ACHN (cell line): ENCODE measurements at regions not wholly inside any gene's neighbourhood (a gene's known extent, or its start where the extent isn't known, plus 50 kb on each side); places are given as distances from the start of the nearest gene placed in this dataset.

Experiments used
- DNase-seq: peaks from one replicate; pipeline ENCODE4 v3.0.0-alpha.2; 2015
- in situ Hi-C: cut with HindIII; loops from 2 replicates; pipeline ENCODE4 v1.10.0; 2017; ENCODE audit warnings: low sequenced_read_pairs, low pct_ligation_motif_present, low pct_unique_long_range_greater_than_20kb

DNA sequence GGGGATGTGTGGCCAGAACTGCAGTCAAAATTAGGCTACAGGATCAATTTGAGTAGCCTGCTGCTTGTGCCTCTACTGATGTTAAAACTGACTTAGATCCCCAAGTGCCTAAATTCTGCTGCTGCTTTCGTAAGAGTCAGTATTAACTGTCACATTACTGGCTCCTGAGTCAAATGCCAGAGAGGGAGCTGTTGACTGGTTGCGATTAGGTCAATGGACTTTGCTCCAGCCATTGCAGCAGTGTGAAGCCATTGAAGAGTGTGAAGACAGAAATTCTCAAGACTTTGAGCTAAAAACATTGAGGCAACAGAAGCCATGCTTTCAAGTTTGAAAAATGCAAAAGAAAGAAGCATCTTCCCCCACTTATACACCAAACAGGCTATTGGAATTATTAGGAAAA, 151.1 kb upstream of the MITF start:
- in situ Hi-C loops: no loop called here
- DNase-seq: no peak

DNA sequence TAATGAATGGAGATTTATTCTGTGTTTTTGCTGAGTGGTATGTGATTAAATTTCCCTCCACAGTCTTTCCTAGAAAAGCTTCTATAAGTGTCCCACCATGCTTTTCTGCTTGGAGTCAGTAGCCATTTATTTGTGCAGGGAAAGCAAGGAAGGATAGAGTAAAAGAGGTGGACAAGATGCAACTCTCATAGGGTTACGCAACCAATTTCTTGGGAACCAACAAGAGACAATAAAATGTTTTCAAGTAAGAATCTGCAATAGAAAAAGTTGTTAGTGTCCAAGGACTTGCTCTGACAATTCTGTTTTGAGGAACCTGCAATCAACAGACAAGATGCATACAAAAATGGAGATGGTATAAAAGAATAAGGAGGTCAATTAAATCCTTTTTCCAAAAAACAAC, 153.8 kb upstream of the MITF start:
- in situ Hi-C loops: no loop called here
- DNase-seq: no peak

DNA sequence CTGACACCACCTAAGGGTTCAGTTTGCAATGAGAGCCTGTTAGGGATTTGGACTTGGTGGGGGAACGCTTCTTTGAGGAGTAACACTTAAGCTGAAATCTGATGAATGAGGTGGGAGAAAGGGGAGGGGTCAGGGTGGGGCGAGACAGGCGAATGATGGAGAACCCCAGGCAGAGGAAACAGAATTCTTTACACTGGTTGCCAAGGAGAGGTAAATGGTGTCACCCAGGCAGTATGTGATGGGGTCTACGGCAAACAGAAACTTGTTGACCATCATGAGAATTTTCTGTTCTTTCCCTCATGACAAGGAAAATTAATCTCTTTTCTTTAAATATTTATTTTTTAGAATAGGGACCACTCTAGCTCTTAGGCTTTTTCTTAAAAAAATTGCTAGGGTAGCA, 157.2 kb upstream of the MITF start:
- in situ Hi-C loops: no loop called here
- DNase-seq: no peak

DNA sequence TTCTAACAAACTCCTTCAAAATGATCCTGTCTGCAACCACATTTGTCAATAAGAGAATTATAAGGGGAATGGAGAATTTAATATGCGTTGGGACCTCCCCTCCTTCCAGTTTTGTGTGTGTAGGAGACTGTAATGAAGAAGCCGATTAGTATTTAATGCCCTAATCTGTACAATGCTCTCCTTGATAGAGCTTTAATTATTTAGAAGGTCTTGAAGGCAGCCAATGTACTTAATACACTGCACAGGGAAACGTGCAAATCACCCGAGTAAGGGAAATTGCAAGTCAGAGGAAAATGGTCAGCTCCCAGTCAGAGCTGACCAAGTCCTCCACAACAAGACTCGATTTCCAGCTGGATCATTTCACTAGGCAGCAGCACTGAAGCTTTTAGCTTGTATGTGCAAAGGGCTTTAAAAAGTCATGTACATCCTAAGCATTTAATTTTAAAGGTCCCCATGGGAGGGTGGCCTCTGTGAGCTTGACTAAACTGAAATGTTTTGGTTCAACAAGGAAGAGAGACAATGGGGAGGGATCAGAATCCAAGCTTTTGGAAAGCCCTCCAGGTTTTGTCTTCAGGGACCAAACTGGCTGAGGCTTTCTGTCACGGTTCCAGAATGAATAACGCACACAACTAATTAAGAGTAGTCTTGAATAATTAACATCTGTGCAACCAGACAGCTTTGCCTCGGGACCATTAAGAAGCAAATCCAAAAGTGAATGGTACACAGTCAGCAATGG, 159.8 kb upstream of the MITF start:
- in situ Hi-C loops: no loop called here

DNA sequence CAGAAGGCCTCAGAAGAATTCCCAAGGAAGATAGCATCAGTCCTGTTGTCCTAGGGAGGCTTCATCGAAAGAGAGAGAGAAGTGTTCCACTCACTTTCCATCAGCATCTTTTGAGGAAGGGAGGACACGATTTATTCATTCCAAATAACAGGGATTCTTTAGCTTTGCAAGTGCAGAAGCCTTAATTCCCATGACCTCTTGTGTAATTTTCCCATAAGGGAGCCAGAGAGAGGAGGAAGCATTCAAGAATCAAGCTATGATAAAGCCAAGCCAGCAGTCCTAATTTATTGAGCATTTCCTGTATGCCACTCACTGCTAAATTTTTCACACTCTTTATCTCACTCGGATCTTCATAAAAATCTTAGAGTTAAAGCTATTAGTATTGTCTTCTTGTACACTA, 169.7 kb upstream of the MITF start:
- DNase-seq: no peak
- in situ Hi-C loops: no loop called here

More for the DNA sequence above, 159.8 kb upstream of the MITF start:
- no peak for DNase-seq

DNA sequence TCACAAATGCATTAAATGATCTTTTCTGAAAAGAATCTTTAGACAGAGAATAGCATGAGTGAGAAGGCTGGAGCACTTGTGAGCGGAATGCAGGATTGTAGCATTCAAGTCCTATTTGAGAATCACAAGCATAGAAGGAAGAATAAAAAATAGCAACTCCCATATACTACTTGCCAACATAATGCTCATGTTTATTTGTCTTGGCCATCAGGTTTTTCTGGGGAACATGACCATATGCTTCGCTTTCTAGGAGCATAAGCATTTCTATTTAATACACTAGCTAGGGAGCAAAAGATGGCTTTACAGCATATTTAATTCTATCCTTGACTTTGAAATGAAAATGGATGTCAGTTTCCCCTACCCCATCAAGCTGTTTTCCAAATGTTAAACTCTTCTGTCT, 170.3 kb upstream of the MITF start:
- DNase-seq: no peak
- in situ Hi-C loops: no loop called here

DNA sequence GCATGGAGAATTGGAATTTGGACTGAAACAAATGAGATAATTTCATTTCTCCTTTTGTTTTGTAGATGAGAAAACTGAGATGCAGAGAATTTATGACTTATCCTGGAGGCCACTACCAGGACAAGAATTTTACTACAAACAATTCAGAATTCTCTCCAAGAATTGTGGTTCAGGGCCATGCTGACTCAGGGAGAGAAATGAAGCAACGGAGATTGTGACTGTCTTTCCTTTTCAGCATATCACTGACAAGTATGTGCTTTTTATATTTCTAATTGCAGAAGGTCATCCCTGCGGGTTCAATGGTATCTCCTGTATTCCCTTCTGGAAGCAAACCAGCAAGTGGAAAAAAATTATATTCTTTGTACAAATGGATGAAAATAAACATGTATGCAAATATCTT, 170.8 kb upstream of the MITF start:
- in situ Hi-C loops: no loop called here
- no peak for DNase-seq

DNA sequence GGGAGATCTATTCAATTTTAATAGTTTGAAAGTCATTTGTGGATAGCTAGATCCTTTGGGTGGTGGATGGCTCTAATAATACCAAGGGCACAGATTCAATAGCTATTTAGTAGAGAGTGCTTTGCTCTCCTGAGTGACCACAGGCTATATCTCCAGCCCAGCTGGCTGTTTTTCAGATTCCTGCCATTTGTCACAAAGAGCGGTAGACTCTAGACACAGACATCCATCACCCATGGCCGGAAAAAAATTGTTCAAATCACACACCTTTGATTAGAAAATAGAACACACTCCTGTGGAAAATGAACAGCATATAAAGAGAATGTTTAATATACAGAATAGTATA, 171.6 kb upstream of the MITF start:
- DNase-seq: no peak
- in situ Hi-C loops: no loop called here

DNA sequence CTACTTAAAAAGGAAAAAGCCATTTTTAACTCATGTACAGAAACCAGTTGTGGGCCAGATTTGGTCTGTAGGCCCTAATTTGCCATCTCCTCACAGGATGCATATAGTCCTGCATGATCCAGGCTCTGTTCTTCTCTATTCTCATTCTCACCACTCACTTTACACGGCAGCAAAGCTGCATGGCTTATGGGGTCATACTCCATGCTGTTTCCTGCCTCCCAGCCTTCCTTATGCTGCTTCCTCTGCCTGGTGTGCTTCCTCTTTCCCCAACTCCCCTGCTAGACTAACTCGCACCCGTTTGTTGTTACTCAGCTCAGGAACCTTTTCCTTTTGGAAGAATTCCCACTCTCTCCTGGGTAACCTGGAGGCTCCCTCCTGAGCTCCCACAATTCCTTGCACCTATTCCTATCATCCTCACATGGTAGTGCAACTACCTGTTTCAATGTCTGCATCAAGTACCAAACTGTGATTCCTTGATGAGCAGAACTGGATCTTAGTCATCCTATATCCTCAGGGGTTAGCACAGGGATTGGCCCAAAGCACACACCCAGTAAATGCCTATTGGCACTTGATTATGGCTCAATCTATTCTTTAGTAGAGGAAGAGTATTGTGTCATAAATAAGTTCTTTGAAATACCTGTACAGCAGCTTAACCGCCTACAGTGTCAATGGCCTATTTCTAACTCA, 172.1 kb upstream of the MITF start:
- no peak for DNase-seq
- in situ Hi-C loops: no loop called here

DNA sequence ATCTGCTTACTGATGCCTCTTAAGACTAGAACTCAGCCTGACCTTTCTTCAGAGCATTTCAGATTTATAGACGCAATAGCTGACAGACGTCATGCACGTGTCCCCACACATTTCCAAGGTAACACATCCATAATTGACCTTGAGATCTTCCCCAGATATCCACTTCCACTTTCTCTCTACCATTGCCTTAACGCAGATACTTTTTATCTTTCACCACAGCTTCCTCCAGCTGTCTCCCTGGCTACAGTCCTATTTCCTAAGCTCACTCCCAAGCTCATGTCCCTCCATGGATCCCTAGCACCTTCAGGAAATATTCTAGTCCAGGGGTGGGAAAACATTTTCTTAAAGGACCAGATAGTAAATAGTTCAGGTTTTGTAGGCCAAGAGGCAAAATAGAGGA, 173.0 kb upstream of the MITF start:
- in situ Hi-C loops: no loop called here

DNA sequence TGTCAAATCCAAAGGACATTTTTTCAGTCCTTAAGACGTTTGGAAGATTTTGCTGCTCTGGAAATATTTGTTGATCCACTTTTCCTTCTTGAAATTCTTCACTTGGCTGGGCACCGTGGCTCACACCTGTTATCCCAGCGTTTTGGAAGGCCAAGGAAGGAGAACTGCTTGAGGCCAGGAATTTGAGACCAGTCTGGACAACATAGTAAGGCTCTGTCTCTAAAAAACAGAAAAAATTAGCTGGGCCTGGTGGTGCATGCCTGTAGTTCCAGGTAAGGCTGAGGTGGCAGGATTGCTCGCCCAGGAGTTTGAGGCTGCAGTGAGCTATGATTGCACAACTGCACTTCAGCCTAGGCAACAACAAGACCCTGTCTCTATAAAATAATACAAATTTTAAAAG, 173.9 kb upstream of the MITF start:
- in situ Hi-C loops: no loop called here
- no peak for DNase-seq

More for the DNA sequence above, 173.0 kb upstream of the MITF start:
- DNase-seq: no peak

DNA sequence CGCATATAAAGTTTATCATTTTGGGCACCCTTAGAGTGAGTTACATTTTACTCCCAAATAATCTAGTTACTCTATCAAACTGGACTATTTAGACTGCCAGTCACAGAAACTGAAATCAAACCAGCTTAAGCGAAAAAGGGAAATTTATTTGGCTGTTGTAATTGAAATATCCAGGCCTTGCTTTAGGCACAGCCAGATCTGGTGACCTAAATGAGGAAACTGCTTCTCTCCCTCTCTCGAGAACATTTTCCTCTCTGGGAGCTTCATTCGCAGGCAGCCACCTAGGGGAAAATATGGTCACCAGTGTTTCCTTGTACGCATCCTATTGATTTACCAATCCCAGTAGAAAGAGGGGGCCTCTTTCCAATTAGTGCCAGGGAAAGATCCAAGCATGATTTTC, 175.3 kb upstream of the MITF start:
- in situ Hi-C loops: no loop called here
- no peak for DNase-seq

DNA sequence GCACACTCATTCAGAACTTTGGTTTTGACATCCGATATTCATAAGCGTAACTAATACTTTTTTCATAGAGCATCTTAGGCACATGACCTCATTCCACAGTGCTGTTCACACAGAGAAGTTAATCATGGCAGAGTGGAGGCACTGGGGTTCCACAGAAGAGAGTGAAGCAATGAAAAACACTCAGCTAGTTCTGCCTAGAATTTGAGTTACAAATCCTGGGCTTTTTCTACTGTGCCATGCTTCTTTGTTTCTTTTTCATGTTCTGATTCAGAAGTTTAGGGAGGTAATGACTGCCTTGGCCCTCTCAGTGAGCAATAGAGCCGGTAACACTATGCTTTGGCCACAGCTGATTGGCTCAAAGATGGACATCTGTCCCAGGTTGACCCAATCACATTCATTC, 176.1 kb upstream of the MITF start:
- in situ Hi-C loops: no loop called here
- DNase-seq: no peak

DNA sequence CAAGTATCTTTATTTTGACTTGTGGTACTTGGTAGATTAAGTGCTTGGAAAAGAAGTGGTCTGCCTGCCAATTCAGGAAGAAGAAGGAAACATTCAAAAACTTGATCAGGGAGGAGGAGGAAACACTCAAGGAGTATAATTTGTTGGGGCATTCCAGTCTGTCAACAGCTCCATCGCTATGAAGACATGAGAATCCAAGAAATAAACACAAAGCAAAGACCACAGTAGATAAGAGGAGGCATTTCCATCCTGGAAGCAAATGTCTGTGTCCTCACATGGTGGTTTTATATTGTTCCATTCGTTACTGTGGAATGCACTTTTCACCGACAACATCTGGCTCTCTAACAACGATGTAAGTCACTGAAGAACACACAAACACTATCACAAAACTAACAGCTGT, 176.1 kb upstream of the FRMD4B start:
- in situ Hi-C loops: no loop called here

DNA sequence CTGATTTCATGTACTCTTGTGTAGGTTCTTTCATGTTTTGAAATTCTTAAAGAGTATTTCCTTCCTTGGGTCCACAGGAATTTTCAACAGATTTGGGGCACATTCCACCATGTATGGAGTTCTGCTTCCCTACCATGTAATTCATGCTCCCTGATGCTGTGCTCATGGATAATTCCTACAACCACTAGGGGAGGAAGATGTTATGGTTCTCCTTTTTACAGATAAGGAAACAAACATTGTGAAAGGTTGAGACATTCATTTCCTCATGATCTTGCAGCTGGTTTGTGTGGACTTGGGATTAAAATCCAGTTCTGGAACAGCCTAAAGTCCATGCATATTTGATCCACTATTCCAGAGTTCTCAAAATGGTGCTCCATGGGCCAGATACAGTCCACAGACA, 174.9 kb upstream of the FRMD4B start:
- no peak for DNase-seq
- in situ Hi-C loops: no loop called here

More for the DNA sequence above, 176.1 kb upstream of the FRMD4B start:
- no peak for DNase-seq

DNA sequence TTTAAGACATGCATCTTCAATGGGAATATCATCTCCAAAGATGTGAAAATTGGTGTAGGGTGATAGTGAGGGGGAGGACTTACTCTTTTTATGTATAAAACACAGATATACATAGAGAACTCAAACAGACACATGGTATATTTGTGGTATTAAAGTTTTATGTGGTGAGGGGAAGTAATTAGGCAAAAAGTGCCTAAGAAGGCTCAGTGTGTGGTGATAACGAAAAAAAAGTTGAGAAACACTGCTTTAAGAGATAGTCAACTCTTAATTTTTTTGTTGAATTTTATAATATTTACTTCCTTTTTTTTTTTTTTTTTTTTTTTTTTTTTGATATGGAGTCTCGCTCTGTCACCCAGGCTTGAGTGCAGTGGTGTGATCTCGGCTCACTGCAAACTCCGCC, 174.2 kb upstream of the FRMD4B start:
- in situ Hi-C loops: no loop called here
- DNase-seq: no peak

DNA sequence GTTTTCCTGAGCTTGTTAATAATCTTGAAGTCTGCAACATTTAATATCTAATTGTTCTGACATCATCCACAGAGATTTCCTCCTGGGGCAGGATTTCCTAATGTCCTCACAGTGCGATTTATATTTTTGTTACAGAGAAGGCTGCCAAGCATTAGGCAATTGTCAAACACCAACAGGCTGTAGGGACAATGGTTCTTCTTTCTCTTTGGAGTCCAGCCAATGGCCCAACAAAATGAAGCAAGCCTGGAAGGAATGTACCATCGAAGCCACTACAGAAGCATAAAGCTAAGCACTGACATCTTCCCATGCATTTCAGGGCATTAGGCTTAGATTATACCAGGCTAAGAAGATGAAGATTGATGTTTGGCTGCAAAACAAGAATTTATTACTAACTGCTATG, 173.0 kb upstream of the FRMD4B start:
- DNase-seq: no peak
- in situ Hi-C loops: no loop called here

DNA sequence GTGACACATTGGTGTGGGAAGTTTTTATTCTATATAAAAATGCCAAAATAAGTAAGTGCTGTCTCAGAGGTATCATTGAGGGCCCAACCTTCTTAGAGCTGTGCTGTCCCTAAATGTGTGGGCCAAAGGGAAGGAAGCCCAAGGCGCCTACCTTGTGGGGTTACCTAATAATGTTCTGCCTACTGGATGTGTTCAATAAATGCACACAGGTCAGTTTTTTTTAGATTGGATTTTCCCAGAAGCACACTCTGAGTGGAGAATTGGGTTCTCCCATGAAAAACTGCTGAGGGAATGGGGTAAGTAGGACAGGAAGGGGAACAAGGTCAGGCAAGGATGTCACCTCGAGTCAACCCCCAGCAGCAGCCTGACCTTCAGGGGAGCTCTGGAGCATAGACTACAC, 168.7 kb upstream of the FRMD4B start:
- no peak for DNase-seq
- in situ Hi-C loops: no loop called here

DNA sequence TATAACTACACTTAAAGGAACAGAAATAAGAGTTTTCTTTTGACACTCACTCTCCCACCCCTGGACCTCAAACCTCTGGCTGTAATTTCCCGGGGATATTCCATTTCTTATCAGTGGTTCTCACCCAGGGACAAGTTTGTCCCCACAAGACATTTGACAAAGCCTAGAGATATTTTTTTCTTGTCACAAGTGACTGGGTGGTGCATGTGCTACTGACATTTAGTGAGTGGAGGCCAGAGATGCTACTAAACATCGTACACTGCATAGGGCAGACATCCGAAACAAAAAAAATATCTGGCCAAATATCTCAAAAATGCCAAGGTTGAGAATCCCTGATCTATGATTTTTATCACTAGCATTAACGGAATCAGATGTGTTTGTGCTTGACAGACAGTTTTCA, 168.0 kb upstream of the FRMD4B start:
- DNase-seq: no peak
- in situ Hi-C loops: no loop called here

DNA sequence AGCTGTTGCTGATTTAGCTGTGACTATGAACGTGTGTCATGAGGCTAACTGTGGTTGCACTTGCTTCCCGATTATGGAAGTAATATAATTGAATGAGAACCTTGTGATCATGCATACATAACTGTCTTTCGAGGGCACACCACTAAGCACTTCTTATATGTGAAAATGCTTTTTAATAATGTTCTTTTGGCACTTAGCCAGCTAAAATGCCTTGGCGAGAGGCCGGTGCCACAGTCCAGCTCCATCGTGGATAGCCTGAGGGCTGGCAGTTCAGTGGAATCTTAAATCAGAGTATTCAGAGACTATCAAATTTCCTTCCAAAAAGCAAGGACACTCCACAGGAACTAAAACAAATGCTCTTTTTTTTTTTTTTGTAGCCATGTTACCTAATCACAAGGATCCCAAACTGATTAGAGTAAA, 161.6 kb upstream of the FRMD4B start:
- in situ Hi-C loops: no loop called here
- DNase-seq: no peak
